ENCODE measurements at regions not wholly inside any gene's neighbourhood (a gene's known extent, or its start where the extent isn't known, plus 50 kb on each side); places are given as distances from the start of the nearest gene placed in this dataset.
A peak's percentile ranks its signal among the peaks of the same experiment; 100 is the strongest.

- 61 to 78% (median 67%) methylated on average over 2 of the region's 2 CpGs for WGBS, 4 donors
- H3K9me3 ChIP-seq (replicated peaks in 1 of 3), result no peaks in the 10 kb centered on the region
- no peaks in the 10 kb centered on the region for H3K4me1 ChIP-seq (replicated peaks in 1 of 2)
- no peak for DNase-seq
- H3K27me3 ChIP-seq, result no peaks in the 10 kb centered on the region
- intact Hi-C loops (cut with DNase I), result no loop called here
- no peaks in the 10 kb centered on the region for H3K36me3 ChIP-seq (replicated peaks in 1 of 2)
- H3K4me3 ChIP-seq, result no peak overlapping the region
- H3K27ac ChIP-seq, result no peak overlapping the region
- TF ChIP-seq POLR2A (IDR thresholded peaks at IDR 0.05), result no peak
- TF ChIP-seq CTCF (IDR thresholded peaks at IDR 0.05), result no peak
Observed at GRCh38 chr1:203968761-203969160, 104.2 kb upstream of the SOX13 start.

- Histone ChIP-seq H3K9me3 (replicated peaks in 1 of 3) (no peaks in the 10 kb centered on the region), H3K36me3 (replicated peaks in 1 of 2) (no peaks in the 10 kb centered on the region), H3K27ac (no peak overlapping the region), H3K4me3 (no peak overlapping the region), H3K4me1 (replicated peaks in 1 of 2) (no peaks in the 10 kb centered on the region), H3K27me3 (no peaks in the 10 kb centered on the region)
- intact Hi-C loops (cut with DNase I), result no loop called here
- DNase-seq, result no peak
- 79 to 87% (median 81%) methylated on average over 3 of the region's 3 CpGs for WGBS, 4 donors
- TF ChIP-seq POLR2A (IDR thresholded peaks at IDR 0.05), result no peak
- no peak for TF ChIP-seq CTCF (IDR thresholded peaks at IDR 0.05)
Observed at GRCh38 chr1:203969846-203970245, 103.1 kb upstream of the SOX13 start.

- no peaks in the 10 kb centered on the region for H3K9me3 ChIP-seq (replicated peaks in 1 of 3)
Observed at GRCh38 chr1:203985044-203985443, 87.9 kb upstream of the SOX13 start.

GRCh38 chr1:203985676-203986075, 87.2 kb upstream of the SOX13 start:
- H3K36me3 ChIP-seq (replicated peaks in 1 of 2), result no peaks in the 10 kb centered on the region
- H3K27ac ChIP-seq, result peak overlapping the region in 1 of 5 donors; percentile 29
- no peak for DNase-seq
- no peaks in the 10 kb centered on the region for H3K9me3 ChIP-seq (replicated peaks in 1 of 3)
- TF ChIP-seq POLR2A (IDR thresholded peaks at IDR 0.05) (no peak), CTCF (IDR thresholded peaks at IDR 0.05) (no peak)
- H3K4me3 ChIP-seq, result no peak overlapping the region
- 75 to 88% (median 82%) methylated on average over 2 of the region's 2 CpGs for WGBS, 4 donors
- intact Hi-C loops (cut with DNase I), result no loop called here
- no peaks in the 10 kb centered on the region for H3K4me1 ChIP-seq (replicated peaks in 1 of 2)
- no peaks in the 10 kb centered on the region for H3K27me3 ChIP-seq

More at GRCh38 chr1:203985044-203985443, 87.9 kb upstream of the SOX13 start:
- no peak for TF ChIP-seq CTCF (IDR thresholded peaks at IDR 0.05)
- TF ChIP-seq POLR2A (IDR thresholded peaks at IDR 0.05), result no peak
- Histone ChIP-seq H3K4me3 (no peak overlapping the region), H3K27ac (no peak overlapping the region), H3K27me3 (no peaks in the 10 kb centered on the region), H3K4me1 (replicated peaks in 1 of 2) (no peaks in the 10 kb centered on the region), H3K36me3 (replicated peaks in 1 of 2) (no peaks in the 10 kb centered on the region)
- intact Hi-C loops (cut with DNase I), result no loop called here
- no peak for DNase-seq

All from adrenal gland (tissue), 9 donors.